B cell (primary cell): ENCODE measurements at regions not wholly inside any gene's neighbourhood (a gene's known extent, or its start where the extent isn't known, plus 50 kb on each side); places are given as distances from the start of the nearest gene placed in this dataset.

Source experiments
- CTCF ChIP-seq: fragments of 200-600 bp; IDR thresholded peaks from one replicate; pipeline ENCODE4 v1.8.0; 2022; ENCODE audit warnings: antibody characterized with exemption, mild to moderate bottlenecking
- EZH2 ChIP-seq: IDR thresholded peaks from 2 replicates; pipeline ENCODE4 v1.6.1; 2012; ENCODE audit warnings: borderline replicate concordance, low read depth, mild to moderate bottlenecking, moderate library complexity, low read length; ENCODE audit not compliant: insufficient read depth, poor library complexity, severe bottlenecking

GRCh38 chr21:29462479-29462878, 163.8 kb downstream of the BACH1 start:
- TF ChIP-seq CTCF (no peak), EZH2 (no peak)
